ENCODE measurements at regions not wholly inside any gene's neighbourhood (a gene's known extent, or its start where the extent isn't known, plus 50 kb on each side); places are given as distances from the start of the nearest gene placed in this dataset.

GRCh38 chr17:77847221-77848085 lies 111.0 kb upstream of the TNRC6C start:
- DNase-seq (ENCODE audit: extremely low spot score), result no peak
- POLR2A ChIA-PET, result interaction anchor here (1.0 kb wide), 1 partner anchor 111 kb away, joined by 4 read pairs; the partner anchor contains the start of gene TNRC6C
- no peak for TF ChIP-seq CTCF (IDR thresholded peaks at IDR 0.05; ENCODE audit: control extremely low read depth, extremely low read depth, low read depth, missing control alignments)
- CTCF ChIA-PET, result interaction anchor here (0.9 kb wide), 1 partner anchor 91 kb away, joined by 3 read pairs; no protein-coding TSS in a partner anchor

DNA sequence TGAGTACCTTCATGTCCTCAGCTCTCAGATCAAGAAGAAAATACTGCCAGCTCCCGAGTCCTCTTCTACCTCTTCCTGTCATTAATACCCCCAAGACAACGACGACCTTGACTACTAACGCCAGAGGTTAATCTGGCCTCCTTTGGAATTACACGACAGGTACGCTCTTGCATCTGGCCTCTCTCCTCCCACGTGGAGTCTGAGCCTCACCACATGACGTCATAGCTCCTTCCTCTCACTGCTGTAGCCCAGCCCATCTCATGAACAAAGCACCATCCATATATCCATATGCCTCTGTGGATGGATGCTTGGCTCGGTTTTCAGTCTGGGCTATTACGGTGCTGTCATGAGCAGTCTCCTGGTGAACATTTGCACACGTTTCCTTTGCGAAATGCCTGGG lies 110.2 kb upstream of the TNRC6C start:
- DNase-seq (ENCODE audit: extremely low spot score), result no peak
- ChIA-PET CTCF (interaction anchor here (0.9 kb wide), 1 partner anchor 90 kb away, joined by 3 read pairs; no protein-coding TSS in a partner anchor), POLR2A (interaction anchor here (1.0 kb wide), 1 partner anchor 110 kb away, joined by 4 read pairs; the partner anchor contains the start of gene TNRC6C)
- TF ChIP-seq CTCF (IDR thresholded peaks at IDR 0.05; ENCODE audit: control extremely low read depth, extremely low read depth, low read depth, missing control alignments), result no peak

DNA sequence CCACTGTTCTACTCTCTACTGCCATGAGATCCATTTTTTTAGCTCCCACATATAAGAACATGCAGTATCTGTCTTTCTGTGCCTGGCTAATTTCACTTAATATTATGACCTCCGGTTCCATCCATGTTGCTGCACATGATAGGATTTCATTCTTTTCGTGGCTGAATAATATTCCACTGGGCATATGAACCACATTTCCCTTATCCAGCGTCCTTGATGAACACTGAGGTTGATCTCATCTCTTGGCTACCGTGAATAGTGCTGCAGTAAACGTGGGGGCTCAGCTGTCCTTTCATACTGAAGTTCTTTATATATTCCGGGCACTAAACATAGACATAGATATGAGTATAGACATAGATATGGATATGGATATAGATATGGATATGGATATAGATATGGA lies 109.3 kb upstream of the TNRC6C start:
- POLR2A ChIA-PET, result no interaction called here

DNA sequence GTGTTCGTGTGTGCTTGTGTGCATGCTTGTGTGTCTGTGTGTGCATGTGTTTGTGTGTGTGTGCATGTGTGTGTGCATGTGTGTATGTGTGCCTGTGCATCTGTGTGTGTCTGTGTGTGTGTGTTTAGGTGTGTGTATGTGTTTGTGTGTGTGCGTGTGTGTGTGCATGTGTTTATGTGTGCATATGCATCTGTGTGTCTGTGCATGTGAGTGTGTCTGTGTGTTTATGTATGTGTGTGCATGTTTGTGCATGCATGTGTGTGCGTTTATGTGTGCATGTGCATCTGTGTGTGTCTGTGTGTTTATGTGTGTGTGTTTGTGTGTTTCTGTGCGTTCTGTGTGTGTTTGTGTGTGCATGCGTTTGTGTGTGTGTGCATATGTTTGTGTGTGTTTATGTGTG lies 106.6 kb upstream of the TNRC6C start:
- ChIA-PET CTCF (no interaction called here), POLR2A (no interaction called here)
- TF ChIP-seq CTCF (IDR thresholded peaks at IDR 0.05; ENCODE audit: control extremely low read depth, extremely low read depth, low read depth, missing control alignments), result no peak
- no peak for DNase-seq (ENCODE audit: extremely low spot score)

More for the DNA sequence above, 109.3 kb upstream of the TNRC6C start:
- CTCF ChIA-PET, result no interaction called here
- no peak for TF ChIP-seq CTCF (IDR thresholded peaks at IDR 0.05; ENCODE audit: control extremely low read depth, extremely low read depth, low read depth, missing control alignments)
- DNase-seq (ENCODE audit: extremely low spot score), result no peak

DNA sequence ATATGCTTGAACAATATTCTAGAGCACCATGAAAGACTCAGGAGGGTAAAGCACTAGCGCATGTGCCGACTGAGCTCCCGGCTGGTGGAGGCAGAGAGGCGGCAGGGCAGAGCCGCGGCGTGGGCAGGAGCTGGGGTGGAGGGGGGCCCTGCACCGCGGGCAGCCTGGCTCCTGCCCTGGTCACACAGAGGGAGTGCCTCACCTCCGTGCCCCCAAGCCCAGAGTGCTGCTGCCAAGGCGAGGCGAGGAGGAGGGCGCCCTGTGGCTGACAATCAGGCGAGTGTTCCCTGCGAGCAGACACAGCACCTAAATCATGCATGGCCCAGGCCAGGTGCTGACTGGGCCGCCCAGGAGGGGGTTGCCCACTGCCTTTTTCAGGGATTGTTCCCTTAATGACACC lies 105.8 kb upstream of the TNRC6C start:
- no peak for TF ChIP-seq CTCF (IDR thresholded peaks at IDR 0.05; ENCODE audit: control extremely low read depth, extremely low read depth, low read depth, missing control alignments)
- no peak for DNase-seq (ENCODE audit: extremely low spot score)
- POLR2A ChIA-PET, result no interaction called here
- CTCF ChIA-PET, result no interaction called here

DNA sequence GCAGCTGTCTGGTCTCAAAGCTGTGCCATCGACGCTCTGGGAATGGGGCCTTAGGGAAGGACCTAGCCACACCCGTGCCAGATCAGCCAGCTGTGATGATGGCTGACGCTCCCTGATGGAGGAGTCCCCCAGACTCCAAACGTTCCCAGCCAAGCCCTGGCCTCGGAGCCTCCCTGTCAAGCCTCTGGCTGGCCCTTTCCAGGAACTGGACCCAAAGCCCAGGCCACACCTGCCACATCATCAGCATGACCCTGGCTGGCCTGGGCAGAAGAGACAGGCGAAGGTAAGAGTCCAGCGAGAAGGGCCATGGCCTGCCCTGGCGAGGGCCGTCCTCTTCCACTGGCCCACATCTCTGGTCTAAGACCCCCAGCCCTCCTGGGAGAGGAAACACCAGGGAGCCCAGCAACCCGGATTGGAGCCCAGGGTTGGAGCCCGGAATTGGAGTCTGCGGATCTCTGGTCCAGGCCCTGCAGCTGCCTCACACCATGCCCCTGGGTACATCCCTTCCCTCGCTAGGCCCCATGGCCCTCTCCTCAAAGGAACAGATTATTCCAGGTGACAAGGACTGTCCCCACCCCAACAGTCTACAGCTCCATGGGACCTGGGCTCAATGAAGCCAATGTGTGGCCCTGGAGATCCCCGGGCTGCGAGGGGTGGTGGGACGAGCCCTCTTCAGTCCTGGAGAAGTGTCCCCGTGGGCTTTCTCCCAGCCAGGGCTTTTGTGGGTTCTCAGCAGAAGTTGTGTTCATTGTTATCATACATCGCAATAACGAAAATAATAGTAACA lies 105.1 kb upstream of the TNRC6C start:
- no peak for DNase-seq (ENCODE audit: extremely low spot score)
- ChIA-PET CTCF (interaction anchor here (1.6 kb wide), 1 partner anchor 31 kb away, joined by 3 read pairs; no protein-coding TSS in a partner anchor), POLR2A (no interaction called here)
- TF ChIP-seq CTCF (IDR thresholded peaks at IDR 0.05; ENCODE audit: control extremely low read depth, extremely low read depth, low read depth, missing control alignments), result no peak
